ENCODE measurements at regions not wholly inside any gene's neighbourhood (a gene's known extent, or its start where the extent isn't known, plus 50 kb on each side); places are given as distances from the start of the nearest gene placed in this dataset.
"Not testable (repeated sequence)": the region's sequence is repeated elsewhere in the genome, so short reads cannot be mapped to it uniquely, and the experiment has no call there.

DNA sequence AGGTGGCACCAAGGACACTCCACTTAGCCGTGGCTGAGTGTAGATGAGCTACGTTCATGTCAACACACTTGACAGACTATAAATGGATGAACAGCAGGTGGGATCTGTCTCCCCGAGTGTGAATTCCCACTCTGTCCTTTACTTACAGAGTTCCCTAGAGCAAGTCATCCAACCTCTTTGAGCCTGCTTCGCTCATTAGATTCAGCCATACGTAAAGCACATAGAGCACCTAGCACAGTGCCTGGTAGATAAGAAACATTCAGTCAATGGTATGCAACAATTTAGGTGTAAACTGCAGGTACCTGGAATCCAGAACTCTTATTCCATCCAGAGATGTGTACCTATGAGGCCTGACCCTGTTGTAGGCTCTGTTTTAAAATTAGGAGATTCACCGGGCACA, 227.8 kb upstream of the C16orf82 start:
- in situ Hi-C loops (cut with MboI; ENCODE audit: low sequenced_read_pairs) = no loop called here

DNA sequence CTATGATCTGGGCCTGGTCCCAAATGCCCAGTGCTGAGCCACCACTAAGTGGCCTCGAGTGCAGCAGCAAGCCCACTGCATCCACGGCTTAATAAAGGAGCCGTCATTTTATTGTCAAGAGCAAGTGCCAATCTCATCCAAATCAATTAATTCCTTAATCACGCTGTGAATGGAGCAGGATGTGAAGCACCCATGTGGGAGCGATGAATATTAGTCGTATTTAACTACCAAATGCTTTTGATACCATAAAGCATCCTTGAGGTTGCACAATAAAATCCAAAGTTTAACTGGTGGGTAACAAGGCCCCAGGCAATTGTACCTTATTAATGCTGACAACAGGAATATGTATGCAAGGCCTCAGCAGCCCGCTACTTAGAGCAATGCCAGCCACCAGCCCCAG, 226.0 kb upstream of the C16orf82 start:
- in situ Hi-C loops (cut with MboI; ENCODE audit: low sequenced_read_pairs) = no loop called here

DNA sequence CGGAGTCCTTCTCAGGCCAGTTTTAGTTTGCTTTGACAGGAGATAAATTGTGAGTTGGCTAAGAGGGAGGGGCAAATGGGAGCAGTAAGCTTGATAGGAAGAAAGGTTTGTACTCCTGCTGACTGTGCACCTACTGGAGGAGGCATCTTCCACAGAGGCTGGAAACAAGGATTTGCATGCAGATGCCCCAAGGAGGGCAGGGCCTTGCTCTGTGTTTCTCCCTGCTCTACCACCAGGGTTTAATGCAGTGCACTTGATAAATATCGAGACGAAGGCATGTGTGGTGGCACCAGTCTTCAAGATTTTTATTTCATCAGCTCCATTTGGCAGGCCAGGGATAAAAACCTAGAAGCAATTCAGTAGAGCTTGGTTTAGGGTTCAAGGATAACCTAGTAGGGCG, 210.5 kb upstream of the C16orf82 start:
- in situ Hi-C loops (cut with MboI; ENCODE audit: low sequenced_read_pairs) = no loop called here

DNA sequence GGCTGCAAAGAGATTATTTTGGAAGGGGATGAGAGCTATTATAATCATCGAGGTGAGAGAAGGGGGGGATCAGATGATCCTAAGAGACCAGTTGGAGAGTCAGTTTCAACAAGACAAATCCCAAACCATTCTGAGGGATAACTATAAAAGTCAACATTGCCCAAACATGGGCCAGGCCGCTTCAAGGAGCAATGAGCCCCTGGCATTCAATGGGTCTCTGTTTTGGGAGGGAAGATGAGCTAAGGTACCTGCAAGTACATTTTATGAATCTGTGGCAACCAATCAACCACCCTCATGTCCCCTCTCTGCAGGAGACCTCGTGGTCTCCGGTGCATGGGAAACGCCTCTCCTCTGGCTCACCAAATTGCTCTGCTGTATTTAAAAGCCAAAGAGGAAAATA, 209.9 kb upstream of the C16orf82 start:
- in situ Hi-C loops (cut with MboI; ENCODE audit: low sequenced_read_pairs) = no loop called here

DNA sequence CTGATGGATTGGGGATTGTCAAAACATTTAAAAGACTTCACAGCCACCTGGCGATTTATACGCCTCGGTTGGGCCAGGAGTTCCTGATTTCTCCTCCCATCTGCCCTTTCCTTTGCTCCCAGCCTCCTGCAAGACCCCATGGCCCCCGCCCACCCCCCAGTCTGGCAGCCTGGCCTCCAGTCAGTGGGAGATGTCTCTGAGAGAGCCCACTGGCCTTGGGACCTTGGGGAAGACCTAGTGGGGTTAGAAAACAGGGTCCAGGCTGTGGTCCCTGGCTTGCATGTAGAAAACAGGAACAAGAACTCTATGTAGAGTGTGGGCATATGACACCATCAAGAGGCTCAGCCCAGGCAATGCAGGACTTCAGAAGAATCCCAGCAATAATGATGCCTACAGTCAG, 209.4 kb upstream of the C16orf82 start:
- in situ Hi-C loops (cut with MboI; ENCODE audit: low sequenced_read_pairs) = no loop called here

DNA sequence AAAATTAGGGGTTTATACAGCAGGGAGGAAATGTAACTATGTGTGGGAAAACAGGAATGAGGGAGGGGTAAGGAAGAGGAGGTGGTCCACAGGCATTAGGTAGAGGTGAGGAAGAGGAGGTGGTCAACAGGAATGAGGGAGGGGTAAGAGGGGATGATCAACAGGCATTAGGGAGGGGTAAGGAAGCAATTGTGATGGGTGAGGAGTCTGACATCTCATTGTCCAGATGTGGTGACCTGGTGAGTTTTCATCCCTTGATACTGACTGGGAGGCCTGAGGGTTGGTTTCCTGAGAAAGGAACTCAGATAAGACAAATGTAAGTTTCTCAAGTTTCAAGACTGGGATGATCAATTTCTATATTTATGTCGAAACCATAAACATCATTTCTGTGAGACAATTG, 206.2 kb upstream of the C16orf82 start:
- in situ Hi-C loops (cut with MboI; ENCODE audit: low sequenced_read_pairs) = no loop called here

DNA sequence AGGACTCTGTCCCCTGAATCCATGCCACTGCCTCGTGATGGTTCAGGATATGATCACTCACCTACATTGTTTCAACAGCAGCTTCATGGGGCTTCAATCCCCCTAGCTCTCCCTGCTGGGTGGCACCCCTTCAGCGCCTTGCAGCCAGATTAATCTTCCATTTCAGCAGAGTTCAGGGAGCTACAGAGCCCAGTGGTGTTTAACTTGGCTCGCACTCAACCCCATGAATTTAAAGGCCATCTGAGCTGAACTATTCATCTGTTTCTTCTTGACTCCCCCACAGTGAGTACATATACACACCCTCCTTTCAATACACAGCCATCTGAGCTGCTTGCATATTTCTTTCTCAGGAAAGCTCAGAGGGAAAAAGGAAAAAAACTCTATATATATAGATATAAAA, 202.8 kb upstream of the C16orf82 start:
- in situ Hi-C loops (cut with MboI; ENCODE audit: low sequenced_read_pairs) = no loop called here

DNA sequence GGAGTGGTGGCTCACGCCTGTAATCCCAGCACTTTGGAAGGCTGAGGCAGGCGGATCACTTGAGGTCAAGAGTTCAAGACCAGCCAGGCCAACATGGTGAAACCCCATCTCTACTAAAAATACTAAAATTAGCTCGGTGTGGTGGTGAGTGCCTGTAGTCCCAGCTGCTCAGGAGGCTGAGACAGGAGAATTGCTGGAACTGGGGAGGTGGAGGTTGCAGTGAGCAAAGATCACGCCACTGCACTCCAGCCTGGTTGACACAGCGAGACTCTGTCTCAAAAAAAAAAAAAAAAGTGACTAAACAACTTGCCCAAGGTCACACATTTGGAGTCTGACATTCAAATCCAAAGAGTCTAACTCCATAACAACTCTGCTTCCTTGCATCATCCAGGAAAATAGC, 192.4 kb upstream of the C16orf82 start:
- in situ Hi-C loops (cut with MboI; ENCODE audit: low sequenced_read_pairs) = not testable (repeated sequence)

DNA sequence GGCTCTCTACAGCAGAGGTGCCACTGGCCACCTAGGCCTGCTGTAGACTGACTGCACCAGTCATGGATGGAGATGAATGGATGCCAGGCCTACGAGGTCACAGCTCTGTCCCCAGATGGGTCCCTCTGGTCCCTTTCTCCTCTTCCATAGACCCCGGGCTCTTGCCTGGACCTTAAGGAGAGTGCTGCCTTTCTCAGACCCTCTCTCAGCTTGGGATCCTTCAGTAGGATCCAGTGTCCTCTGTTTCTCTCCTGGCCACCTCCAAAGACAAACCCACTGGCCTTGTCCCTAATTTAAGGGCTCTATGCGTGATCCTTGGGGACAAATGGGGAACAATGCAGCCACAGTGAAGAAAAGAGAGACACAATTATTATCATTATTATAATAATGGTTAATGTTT, 189.3 kb upstream of the C16orf82 start:
- in situ Hi-C loops (cut with MboI; ENCODE audit: low sequenced_read_pairs) = no loop called here

DNA sequence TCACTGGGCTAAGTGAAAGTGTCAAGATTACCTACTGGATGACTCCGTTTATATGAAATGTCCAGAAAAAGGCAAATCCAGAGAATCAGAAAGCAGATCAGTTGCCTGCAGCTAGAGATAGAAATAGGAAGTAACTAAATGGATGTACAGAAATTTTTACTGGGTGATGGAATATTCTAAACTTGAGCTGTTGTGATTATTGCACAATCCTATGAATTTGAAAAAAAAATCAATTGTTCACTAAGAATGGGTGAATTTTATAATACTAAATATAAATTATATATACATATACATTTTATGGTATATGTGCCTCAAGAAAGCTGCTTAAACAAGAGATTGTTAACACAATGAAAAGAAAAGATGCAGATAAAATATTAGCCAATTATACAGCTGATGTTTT, 181.1 kb upstream of the C16orf82 start:
- in situ Hi-C loops (cut with MboI; ENCODE audit: low sequenced_read_pairs) = no loop called here

DNA sequence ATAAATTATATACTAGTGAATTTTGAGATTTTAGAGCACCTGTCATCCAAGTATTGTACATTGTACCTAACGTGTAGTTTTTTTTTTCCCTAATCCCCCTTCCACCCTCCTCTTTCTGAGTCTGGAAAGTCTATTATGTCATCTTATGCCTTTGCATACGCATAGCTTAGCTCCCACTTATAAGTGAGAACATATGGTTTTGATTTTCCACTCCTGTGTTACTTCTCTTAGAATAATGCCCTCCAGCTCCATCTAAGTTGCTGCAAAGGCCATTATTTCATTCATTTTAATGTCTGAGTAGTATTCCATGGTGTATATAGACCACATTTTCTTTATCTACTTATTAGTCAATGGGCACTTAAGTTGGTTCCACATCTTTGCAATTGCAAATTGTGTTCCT, 177.0 kb upstream of the C16orf82 start:
- in situ Hi-C loops (cut with MboI; ENCODE audit: low sequenced_read_pairs) = no loop called here

DNA sequence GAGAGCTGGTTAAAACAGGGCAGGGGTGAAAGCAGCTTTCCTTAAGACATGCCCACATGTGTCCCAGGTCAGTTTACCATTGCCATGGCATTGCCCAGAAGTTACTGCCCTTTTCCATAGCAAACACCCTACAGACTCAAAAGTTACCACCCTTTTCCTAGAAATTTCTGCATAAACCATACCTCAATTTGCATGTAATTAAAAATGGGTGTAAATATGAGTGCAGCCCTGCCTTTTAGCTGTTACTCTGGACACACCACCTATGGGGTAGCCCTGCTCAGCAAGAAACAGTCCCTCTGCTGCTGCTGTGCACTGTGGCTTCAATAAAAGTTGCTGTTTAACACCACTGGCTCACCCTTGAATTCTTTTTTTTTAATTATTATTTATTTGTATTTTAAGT, 168.5 kb upstream of the C16orf82 start:
- in situ Hi-C loops (cut with MboI; ENCODE audit: low sequenced_read_pairs) = no loop called here

DNA sequence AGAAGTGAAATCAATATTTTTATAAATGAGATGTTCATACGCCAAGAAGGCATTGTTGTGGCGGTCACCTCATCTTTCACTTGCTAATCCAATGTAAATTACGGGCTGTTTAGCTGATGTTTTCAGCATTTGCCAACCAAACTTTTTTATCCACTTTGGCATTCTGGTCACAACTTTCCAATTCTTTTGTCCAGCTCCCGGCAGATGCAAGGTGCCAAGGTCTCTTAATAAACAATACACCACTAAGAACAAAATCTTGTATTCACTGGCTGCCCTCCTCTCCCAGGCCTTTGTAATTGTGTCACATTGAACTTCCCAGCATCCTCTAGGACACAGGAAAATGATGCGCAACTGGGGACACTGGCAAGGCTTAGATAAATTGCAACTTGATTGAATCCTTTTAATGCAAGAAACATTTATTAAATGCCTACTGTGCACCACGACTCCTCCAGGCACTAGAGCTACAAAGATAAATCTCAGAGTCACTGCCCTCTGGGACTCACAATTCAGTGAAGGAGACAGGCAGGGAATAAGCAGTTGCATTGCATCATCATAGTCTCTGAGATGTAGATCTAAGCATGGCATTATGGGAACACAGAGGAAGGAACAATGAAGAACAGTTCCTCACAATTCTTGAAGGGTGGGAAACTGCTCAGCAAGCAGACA, 165.4 kb upstream of the C16orf82 start:
- in situ Hi-C loops (cut with MboI; ENCODE audit: low sequenced_read_pairs) = no loop called here

DNA sequence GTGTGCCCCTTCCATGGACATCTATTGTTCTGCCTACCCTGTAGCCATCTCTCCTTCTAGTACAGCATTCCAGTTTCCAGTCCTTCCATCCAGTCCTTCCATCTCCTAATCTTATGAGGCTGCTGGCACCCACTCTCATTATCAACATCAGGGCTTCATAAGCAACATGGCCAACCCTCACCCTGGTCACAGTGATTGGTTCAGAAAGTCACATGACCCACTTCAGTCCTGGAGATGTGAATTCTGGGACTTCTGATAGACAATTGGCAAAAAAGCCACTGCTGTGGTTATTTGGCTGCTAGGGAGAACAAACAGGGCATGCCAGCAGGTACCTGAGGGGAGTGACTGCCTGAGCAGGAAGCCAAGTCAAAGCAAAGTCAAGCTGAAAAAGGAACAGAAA, 164.7 kb upstream of the C16orf82 start:
- in situ Hi-C loops (cut with MboI; ENCODE audit: low sequenced_read_pairs) = no loop called here

DNA sequence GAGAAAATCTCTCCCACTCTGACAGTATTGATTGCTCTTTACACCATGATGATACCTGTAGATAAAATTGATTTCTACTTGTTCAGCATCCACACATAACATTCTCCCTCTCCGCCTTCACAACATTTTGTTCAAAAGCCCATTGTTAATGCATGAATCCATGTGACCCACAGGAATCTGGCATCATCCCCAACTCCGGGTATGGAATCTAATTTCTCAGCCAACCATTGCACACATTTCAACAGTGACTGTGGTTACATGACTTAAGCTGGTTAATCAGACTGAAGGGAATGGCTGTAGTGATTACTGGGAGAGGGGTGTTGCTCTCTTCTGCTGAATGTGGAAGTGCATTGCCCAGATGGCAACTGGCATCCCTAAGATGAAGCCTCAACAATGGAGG, 161.4 kb upstream of the C16orf82 start:
- in situ Hi-C loops (cut with MboI; ENCODE audit: low sequenced_read_pairs) = no loop called here

DNA sequence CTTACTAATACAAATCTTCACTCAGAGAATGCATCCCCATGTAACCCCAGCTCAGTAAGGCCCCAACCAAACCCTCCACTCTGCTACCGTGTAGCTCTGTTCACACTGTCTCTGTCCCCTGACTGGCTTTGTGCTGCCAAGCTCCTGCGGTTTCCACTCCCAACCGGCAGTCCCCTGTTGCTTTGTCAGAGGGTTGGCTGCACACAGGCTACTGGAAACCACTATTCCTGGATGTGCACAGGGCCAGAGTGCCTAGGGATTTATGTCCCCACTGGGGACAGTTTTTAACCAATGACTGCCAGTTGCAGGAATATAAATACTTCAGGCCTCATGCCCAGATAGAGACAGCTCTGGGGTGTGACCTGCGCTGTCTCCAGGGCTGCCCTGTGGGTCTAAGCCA, 157.1 kb upstream of the C16orf82 start:
- in situ Hi-C loops (cut with MboI; ENCODE audit: low sequenced_read_pairs) = no loop called here

DNA sequence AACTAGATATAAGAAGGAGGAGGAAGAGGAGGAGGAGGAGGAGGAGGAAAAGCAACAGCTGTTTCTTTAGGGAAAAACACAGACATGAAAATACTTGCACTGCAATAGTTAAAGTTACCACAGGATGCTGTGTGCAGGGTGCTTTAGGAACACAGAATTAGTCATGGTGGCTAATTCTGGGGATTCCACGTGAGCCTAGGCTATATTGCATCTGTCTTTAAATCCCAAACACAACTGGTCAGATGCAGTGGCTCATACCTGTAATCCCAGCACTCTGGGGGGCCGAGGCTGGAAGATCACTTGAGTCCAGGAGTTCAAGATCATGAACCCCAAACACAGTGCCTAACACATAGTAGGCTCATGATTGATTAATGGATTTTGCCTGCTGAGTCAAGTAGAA, 155.3 kb upstream of the C16orf82 start:
- in situ Hi-C loops (cut with MboI; ENCODE audit: low sequenced_read_pairs) = no loop called here

DNA sequence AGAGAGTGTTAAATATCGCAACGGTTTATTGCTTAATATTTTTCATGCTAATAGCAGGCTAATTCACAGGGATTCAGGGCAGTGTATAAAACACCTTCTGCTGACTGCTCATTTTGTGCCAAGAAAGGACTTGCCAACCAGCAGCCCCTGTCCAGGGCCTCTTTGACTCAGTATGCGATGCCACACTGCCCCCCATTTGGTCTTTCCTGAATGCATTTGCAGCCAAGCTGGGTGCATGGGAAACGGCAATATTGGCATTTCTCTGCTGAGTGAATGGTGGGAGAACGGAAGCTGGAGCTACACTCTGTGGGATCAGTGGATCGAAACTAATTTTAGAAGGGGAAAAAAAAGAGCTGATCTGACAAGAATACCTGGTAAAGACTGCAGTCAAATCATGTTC, 152.9 kb upstream of the C16orf82 start:
- in situ Hi-C loops (cut with MboI; ENCODE audit: low sequenced_read_pairs) = no loop called here

DNA sequence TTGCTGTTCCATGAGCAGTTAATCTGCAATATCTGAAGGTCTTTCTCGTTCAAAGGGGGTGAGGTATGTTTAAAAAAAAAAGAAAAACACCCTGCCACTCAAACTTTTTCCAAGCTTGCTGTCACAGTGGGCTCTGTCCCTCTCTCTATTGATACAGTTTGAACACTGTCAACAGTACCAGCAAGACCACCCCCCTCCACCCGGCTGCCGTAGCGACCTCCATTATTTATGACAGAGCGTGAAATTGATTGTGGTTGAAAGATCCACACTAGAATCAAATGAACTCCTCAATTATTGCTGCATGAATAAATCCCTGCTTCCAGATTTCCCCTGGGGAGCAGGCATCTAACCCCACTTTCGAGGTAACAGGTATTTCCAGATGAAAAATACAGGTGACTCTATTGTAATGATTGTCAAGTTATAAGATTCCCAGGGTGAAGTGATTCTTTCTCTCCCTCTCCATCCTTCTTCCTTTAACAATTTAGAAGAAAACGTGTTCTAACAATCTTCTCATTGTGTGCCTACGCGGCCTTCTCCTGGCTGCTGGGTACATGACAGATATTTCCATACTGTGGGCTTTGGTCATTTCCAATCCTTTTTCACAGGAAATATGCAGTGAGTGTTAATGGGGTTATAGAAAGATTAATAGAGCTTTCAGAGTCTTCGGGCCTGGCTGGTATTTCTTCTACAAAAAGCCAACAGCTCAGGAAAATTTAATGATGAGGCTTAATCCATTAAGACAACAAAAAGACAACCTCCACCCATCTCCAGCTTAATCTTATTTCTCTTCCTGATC, 135.7 kb upstream of the C16orf82 start:
- in situ Hi-C loops (cut with MboI; ENCODE audit: low sequenced_read_pairs) = no loop called here

DNA sequence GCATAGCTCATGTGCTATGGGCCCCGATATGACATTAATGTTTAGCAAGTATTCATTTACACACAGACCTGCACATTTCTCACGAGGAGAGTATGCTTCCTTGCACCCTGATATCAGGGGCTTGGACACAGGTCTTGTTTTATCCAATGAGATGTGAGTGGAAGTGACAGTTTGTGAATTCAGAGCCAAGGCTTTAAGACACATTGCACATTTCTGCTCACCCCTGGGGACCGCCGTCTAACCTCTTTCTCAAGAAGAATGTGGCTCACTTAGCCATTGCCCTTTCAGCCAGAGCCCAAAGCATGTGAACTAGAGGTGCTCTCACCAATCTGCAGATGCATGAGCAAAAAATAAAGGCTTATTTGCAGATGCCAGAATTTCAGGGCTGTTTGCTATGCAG, 116.1 kb upstream of the C16orf82 start:
- in situ Hi-C loops (cut with MboI; ENCODE audit: low sequenced_read_pairs) = no loop called here

DNA sequence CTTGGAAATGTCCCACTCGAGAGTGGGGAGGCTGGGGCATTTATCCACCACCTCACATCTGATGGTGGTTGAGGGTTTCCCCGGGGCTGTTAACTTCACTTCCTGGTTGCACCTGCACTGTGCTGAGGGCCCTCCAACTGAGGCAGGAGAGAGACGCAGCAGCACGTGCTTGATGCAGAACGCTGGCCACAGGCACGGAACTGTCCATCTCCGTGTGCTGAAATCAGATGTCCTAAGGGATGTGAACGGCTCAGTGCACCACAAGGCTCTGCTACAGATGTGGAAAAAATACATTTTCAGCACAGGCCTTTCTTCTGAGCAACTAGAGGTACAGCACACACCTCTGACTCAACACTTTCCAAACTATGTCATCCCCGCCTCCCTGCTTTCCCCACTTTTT, 114.8 kb upstream of the C16orf82 start:
- in situ Hi-C loops (cut with MboI; ENCODE audit: low sequenced_read_pairs) = no loop called here

DNA sequence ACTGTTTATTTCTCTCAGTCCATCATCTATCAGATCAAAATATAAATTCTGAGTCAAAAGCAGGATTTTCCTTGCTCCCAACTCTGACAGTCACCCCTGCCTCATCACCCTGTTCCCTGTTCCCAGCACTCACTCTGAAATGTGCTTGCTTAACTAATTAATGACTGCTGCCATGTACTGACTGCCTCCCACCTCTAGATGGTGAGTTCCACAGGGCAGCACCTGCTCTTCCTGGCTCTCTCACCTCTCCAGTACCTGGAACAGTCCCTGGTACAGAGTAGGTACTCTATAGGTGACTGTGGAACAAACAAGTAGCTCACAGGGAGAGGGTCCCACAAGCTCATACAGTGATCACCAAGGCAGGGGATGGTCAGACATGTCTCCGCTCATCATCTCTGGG, 114.3 kb upstream of the C16orf82 start:
- in situ Hi-C loops (cut with MboI; ENCODE audit: low sequenced_read_pairs) = no loop called here

Measured in HL-60/S4 treated with retinoic acid at 250 ng/mL for 4 days and 3 days (cell line).